Kidney glomerular epithelial cell (primary cell): ENCODE measurements at regions not wholly inside any gene's neighbourhood (a gene's known extent, or its start where the extent isn't known, plus 50 kb on each side); places are given as distances from the start of the nearest gene placed in this dataset.
"Not testable (repeated sequence)": the region's sequence is repeated elsewhere in the genome, so short reads cannot be mapped to it uniquely, and the experiment has no call there.

Experiments used
- DNase-seq: peaks from one replicate; lab custom pipeline; 2025; lab: John Stamatoyannopoulos, UW

GRCh38 chr22:48082284-48082683, 1319.8 kb downstream of the TBC1D22A start:
- no peak for DNase-seq

GRCh38 chr22:48081281-48081680, 1318.8 kb downstream of the TBC1D22A start:
- DNase-seq = no peak

GRCh38 chr22:48080316-48081165, 1318.1 kb downstream of the TBC1D22A start:
- DNase-seq = no peak

DNA sequence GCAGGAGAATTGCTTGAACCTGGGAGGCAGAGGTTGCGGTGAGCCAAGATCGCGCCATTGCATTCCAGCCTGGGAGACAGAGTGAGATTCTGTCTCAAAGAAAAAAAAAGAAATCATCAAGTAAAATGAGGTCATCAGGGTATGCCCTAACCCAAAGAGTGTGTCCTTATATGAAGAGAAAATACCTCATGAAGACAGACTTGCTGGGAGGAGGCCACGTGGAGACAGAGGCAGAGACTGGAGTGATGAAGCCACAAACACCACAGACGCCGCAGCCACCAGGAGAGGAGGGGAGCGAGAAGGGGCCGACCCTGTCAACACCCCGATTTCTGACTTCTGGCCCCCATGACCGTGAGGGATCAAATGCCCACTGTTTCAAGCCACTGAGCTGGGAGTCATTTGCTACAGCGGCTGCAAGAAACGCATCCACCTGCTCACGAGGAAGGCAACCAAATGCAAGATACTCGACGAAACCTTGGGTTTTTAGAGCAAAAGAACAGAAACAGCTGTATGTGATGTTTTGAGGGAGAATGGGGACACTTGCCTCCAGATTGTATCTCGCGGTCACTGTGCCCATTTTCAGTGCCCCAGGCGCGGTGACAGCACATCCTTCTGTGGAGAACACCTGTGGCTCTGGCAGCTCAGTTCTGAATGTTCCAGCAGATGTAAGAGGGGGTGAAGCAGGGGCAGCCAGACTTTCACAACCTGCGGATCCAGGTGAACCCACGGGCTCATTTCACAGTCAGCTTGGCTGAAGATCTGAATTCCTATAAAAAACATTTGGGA, 1317.2 kb downstream of the TBC1D22A start:
- no peak for DNase-seq

GRCh38 chr22:48078825-48079224, 1316.4 kb downstream of the TBC1D22A start:
- no peak for DNase-seq

- DNase-seq = no peak
These were observed 1315.2 kb downstream of the TBC1D22A start for GRCh38 chr22:48077699-48078098.

DNA sequence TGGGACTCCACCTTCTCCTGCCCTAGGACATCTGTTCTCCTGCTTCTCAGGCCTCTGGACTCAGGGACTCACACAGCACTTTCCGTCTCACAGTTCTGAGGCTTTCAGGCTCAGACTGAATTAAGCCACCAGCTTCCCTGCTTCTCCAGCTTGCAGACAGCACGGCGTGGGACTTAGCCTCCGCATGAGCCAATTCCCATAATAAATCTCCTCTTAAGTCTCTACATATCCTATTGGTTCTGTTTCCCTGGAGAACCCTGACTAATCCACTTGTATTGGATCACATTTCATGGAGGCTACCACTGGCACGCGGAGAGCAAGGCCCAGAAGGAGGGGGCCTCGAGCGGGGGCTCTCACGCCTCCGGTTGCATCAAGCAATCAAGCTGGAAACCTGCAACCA, 1313.6 kb downstream of the TBC1D22A start:
- DNase-seq = no peak

GRCh38 chr22:48075604-48076003, 1313.2 kb downstream of the TBC1D22A start:
- no peak for DNase-seq

DNA sequence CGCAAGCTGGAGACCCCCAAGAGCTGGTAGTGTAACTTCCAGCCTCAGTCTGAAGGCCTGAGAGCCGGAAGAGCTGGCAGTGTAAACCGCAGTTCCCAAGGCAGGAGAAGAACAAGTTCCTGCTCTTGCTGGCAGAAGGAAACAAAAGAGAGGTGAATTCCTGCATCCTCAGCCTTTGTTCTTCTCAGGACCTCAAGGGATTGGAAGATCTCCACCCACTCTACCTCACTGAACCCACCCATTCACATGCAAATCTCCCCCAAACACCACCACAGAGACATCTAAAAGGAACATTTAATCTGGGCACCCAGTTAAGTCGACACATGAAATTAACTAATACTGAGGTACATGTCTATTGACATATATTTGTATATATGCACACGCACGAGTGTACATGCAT, 1310.3 kb downstream of the TBC1D22A start:
- DNase-seq = no peak

DNA sequence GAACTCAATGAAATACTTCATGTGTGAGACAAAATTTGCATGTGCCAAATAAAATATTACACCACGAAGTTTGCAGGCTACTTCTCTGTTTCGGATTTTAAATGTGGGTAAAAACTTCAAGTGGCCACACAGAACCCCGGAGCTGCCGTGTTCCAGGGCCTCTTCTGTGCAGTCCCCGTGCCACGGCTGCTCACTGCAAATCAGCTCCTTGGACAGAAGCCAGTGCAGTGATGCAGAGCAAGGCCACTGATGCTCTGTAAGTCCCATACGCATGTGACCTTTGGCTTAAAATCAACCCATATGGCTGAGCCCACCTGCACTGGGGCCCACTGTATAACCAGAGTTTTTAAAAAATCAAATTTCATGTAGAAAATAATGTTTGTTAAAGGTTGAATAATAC, 1309.4 kb downstream of the TBC1D22A start:
- DNase-seq = no peak

DNA sequence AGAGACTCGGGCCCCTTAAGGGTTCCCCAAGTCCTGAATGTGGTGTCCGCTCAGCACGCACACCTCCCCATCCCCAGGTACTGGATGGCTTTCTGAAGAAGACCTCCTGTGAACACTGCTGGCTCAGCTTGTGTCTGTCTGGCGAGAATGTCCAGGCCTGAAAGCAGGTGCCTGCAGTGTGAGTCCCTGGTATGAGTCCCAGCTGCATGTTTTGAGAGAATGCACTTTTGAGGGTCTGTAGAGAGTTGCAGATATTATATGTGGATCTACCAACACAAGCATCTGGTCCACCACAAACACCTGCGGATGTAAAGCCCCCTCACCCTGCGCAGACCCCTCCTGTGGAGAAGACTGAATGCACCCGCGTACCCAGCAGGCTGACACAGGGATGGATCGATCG, 1308.9 kb downstream of the TBC1D22A start:
- DNase-seq = no peak

- DNase-seq = no peak
These were observed 1308.3 kb downstream of the TBC1D22A start for GRCh38 chr22:48070760-48071159.

DNA sequence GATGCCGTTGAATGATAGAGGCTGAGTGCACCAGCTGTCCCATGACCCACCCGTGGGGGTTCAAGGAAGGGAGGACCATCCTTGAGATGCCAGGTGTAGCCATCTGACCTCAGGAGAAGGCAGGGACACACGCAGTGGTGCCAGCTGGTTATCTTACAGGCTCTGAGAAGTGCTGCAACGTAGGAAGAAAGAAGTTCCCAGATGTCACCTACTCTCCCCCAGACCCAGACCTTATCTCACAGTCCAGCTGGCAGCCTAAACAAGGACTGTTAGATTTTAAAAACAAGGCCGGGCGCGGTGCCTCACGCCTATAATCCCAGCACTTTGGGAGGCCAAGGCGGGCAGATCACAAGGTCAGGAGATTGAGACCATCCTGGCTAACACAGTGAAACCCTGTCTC, 1307.6 kb downstream of the TBC1D22A start:
- no peak for DNase-seq

- DNase-seq = no peak
These were observed 1306.8 kb downstream of the TBC1D22A start for GRCh38 chr22:48069256-48069655.

GRCh38 chr22:48068323-48068885, 1306.0 kb downstream of the TBC1D22A start:
- DNase-seq = no peak

DNA sequence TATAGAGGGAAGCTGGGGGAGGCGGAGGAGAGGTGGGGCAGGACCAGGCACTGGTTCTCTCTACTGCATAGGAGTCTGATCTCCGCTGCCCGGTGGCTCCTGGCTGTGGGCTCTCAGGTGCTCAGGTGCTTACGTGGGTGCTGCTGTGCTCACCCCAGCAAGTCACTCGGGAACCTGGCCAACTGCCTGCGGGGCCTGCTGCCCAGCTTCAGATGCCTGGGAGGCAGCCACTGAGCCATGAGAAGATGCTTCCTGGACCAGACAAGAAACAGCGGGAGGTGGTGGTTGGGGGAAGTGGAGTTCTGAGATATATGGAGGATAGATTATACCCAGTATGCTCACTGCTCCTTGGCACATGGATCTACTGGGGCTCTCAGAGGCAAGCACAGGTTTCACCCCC, 1303.4 kb downstream of the TBC1D22A start:
- no peak for DNase-seq

GRCh38 chr22:48061726-48062125, 1299.3 kb downstream of the TBC1D22A start:
- DNase-seq = no peak

DNA sequence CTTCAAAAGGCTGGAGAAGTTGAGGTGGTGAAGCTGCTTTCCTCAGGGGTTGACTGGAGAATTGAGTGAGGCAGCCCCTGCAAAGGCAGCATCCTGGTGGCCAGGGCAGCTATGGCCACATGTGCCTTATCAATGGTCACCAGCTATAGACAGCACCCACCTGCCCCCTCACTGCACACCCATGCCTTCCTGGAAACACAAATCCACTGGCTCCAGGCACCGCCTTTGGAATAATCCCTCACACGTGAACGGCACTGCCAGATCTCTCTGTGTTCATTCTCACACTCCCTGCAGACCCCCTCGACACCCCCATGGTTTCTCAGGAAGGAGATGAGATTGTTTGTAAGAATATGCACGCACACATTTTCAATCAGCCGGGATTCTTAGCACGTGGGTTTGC, 1297.8 kb downstream of the TBC1D22A start:
- DNase-seq = no peak

GRCh38 chr22:48059521-48059920, 1297.1 kb downstream of the TBC1D22A start:
- DNase-seq = not testable (repeated sequence)

- no peak for DNase-seq
These were observed 1294.8 kb downstream of the TBC1D22A start for GRCh38 chr22:48057116-48057835.

DNA sequence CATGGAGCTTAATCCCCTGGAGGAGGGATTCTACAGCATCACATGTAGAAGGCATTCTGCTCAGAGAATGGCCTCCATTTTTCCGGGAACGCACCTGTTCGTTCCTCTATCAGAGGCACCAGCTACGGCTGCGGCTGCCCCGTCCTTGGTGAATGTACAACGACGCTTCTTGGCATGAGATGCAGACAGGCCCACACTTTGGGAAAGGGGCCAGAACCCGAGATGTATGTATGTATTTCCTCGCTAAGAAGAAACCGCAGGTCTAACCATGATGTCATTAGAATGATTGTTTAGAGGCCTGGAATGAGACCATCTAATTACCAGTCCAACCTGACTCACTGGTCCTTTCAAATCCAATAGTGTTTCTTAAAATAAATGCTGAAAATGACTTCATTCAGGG, 1293.4 kb downstream of the TBC1D22A start:
- no peak for DNase-seq

DNA sequence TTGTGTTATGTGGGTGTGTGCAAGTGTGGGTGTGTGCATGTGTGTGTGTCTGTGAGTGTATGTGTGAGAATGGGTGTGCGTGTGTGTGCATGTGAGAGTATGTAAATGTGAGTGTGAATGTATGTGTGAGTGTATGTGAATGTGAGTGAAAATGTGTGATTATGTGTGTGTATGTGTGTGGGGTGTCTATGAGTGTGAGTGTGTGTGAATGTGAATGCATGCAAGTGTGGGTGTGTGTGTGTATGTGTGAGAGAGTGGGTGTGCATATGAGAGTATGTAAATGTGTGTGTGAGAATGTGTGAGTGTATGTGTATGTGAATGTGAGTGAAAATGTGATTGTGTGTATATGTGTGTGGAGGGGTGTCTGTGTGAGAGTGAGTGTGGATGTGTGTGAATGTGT, 1292.7 kb downstream of the TBC1D22A start:
- DNase-seq = no peak
